GM19467 (cell line): ENCODE measurements at regions not wholly inside any gene's neighbourhood (a gene's known extent, or its start where the extent isn't known, plus 50 kb on each side); places are given as distances from the start of the nearest gene placed in this dataset.

Experiments
- ATAC-seq: cut with Tn5 transposase; IDR thresholded peaks from one replicate; pipeline ENCODE4 v1.9.1; 2021; ENCODE audit warnings: mild to moderate bottlenecking, moderate library complexity; ENCODE audit not compliant: unreplicated experiment

GRCh38 chr3:99131876-99132275 is 230.4 kb upstream of the DCBLD2 start:
- no peak for ATAC-seq

- ATAC-seq: no peak
Observed at GRCh38 chr3:99128725-99129505, 227.4 kb upstream of the DCBLD2 start.

GRCh38 chr3:99128235-99128634 is 226.7 kb upstream of the DCBLD2 start:
- no peak for ATAC-seq

GRCh38 chr3:99126316-99126715 is 224.8 kb upstream of the DCBLD2 start:
- no peak for ATAC-seq

- no peak for ATAC-seq
Observed at GRCh38 chr3:99119385-99119784, 217.9 kb upstream of the DCBLD2 start.

- ATAC-seq: no peak
Observed at GRCh38 chr3:99118381-99118780, 216.9 kb upstream of the DCBLD2 start.

- ATAC-seq: no peak
Observed at GRCh38 chr3:99114565-99115291, 213.2 kb upstream of the DCBLD2 start.

GRCh38 chr3:99111235-99111634 is 209.7 kb upstream of the DCBLD2 start:
- no peak for ATAC-seq

- no peak for ATAC-seq
Observed at GRCh38 chr3:99110401-99110800, 208.9 kb upstream of the DCBLD2 start.

- no peak for ATAC-seq
Observed at GRCh38 chr3:99108508-99108907, 207.0 kb upstream of the DCBLD2 start.

GRCh38 chr3:99094606-99095005 is 193.1 kb upstream of the DCBLD2 start:
- no peak for ATAC-seq

- ATAC-seq: no peak
Observed at GRCh38 chr3:99087277-99087676, 185.8 kb upstream of the DCBLD2 start.

- no peak for ATAC-seq
Observed at GRCh38 chr3:99084826-99085225, 183.3 kb upstream of the DCBLD2 start.

- no peak for ATAC-seq
Observed at GRCh38 chr3:99084156-99084555, 182.7 kb upstream of the DCBLD2 start.

- ATAC-seq: no peak
Observed at GRCh38 chr3:99071096-99071495, 169.6 kb upstream of the DCBLD2 start.

- no peak for ATAC-seq
Observed at GRCh38 chr3:99069973-99070372, 168.5 kb upstream of the DCBLD2 start.

GRCh38 chr3:99066863-99067262 is 165.4 kb upstream of the DCBLD2 start:
- no peak for ATAC-seq

GRCh38 chr3:99049164-99049563 is 147.7 kb upstream of the DCBLD2 start:
- no peak for ATAC-seq

GRCh38 chr3:99041747-99042146 is 140.3 kb upstream of the DCBLD2 start:
- ATAC-seq: no peak

GRCh38 chr3:99031778-99032177 is 130.3 kb upstream of the DCBLD2 start:
- no peak for ATAC-seq

- ATAC-seq: peak; percentile 81
Observed at GRCh38 chr3:99023590-99024192, 122.2 kb upstream of the DCBLD2 start.

- ATAC-seq: no peak
Observed at GRCh38 chr3:99021466-99021865, 120.0 kb upstream of the DCBLD2 start.
